NCI-H460 (cell line): ENCODE measurements at regions not wholly inside any gene's neighbourhood (a gene's known extent, or its start where the extent isn't known, plus 50 kb on each side); places are given as distances from the start of the nearest gene placed in this dataset.
"Not testable (repeated sequence)": the region's sequence is repeated elsewhere in the genome, so short reads cannot be mapped to it uniquely, and the experiment has no call there.

ENCODE experiments used
- DNase-seq: peaks from one replicate; pipeline ENCODE4 v3.0.0-alpha.2; 2016; ENCODE audit warnings: low read depth; ENCODE audit errors: extremely low read depth

DNA sequence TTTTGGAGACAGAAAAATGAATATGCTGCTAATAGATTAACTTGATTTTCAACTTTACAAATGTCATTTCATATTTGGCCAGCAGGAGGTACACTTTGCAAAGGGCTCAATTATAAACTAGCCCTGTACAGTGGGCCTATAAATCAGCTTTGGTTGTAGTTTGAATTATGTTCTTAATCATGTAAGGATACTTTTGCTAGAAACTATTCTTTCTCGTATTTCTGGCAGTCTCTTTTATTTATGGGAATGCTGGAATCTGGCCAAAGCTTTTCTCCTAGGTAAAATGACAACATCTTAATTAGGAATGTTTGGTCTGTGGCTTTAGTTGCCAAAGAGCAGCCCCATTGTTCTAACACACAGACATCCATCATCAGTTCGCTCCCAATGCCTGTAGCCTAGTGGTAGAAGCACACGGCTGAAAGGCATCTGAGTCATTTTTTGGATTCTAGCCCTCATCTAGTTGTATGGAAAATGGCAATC is 1322.3 kb upstream of the SEL1L start:
- no peak for DNase-seq

DNA sequence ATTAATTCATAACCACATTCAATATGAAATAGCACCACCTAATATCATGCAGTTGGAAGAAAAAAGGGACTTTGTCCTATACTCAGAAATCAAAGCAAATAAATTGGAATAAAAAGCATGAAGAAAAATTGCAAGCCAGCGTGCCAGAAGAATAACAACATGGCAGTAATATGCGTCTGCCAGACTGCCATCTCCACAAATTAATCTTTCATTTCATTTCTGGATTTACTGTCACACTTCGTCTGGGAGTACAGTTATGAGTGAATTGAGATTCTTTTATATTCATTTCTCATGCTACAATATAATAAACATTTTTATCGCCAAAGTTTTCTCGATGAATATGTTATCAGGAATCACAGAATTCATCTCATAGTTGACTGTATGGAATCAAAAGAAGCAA is 1327.7 kb upstream of the SEL1L start:
- no peak for DNase-seq

DNA sequence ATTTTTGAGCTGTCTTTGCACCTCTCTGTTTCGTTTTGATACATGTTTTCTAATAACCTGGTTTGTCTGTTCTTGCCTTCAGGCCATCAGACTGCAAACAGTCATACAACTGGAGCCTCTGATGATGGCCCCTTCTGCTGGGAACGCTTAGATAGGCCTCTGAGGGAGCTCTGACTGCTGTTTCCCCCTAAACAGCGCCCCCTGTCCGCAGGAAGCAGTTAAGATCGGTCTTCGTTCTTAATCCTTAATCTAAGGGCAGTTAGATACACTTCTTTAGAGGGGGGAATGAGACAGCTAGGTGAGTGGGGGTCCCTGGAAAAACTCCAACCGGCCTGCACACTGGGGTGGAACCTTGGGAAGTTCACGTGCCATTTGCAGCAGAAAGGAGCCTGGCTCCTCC is 1338.8 kb upstream of the SEL1L start:
- no peak for DNase-seq

DNA sequence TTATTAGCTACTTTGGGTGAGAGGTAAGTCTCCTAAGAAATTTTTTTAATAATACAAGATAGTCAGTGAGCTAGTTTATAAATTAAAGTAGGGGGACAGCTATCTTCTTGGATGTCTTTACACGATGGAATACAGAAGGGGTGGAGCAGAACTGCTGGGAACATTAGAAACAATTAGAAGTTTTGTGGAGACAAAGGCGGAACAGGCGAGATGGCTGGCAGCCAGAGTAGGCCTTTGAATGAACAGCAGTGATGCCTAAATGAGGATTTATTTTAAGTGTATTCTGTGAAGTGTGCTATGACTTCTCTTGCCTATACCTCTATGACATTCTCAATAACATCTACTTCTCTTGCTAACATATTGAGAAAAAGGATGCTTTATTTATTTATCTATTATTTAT is 1345.3 kb upstream of the SEL1L start:
- no peak for DNase-seq

DNA sequence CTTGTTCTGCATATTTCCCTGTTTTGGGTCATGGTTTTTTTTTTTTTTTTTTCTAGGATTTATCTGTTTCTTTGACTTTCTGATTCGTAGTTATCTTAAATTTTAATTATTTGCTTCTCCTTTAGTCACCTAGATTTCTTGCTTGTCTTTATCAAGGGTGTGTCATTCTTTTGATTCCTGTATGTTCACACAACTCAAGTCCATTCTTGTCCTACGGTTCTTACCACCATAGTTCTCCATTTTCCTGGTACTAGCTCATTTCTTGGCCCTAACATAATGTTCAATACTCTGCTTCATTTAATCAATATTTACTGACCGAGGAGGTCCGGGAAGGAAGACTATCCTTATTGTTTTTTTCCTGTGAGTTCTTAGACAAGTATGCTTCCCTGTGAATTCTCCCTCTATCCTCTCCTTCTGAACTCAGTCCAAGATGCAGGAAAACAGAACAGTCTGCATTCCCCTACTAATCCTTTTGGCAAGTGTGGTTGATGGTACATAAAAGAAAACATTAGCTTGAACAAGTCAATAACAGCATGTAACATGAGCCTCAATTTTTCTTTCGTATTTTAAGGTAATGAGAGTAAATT is 1346.4 kb upstream of the SEL1L start:
- DNase-seq = no peak

DNA sequence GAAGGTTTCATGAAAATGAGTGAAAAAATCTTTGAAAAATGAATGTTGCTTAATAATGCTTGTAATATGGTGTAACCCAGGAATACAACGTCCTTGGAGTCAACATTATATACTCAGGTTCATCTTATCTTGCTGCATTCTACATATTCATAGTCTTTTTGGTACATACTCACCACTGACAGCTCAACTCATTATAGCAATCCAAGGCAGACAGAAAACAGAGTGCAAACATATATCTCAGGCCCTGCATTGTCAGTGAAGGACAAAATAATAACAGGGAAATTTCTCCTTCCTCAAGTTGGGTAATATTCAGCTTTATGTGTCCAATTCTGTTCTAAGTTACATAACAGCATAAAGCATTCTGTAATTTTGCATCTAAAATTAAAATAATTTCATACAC is 1353.0 kb upstream of the SEL1L start:
- no peak for DNase-seq

DNA sequence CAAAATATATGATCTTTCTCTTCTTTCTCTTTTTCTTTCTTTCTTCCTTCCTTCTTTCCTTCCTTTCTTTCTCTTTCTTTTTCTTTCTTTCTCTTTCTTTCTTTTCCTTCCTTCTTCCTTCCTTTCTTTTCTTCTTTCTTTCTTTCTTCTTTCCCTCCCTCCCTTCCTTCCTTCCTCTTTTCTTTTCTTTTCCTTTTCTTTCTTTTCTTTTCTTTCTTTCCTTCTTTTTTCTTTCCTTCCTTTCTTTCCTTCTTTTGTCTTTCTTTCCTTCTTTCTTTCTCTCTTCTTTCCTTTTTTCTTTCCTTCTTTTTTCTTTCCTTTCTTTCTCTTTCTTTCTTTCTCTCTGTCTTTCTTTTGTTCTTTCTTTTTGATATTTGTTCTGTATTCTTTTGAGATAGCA is 1356.0 kb upstream of the SEL1L start:
- no peak for DNase-seq

DNA sequence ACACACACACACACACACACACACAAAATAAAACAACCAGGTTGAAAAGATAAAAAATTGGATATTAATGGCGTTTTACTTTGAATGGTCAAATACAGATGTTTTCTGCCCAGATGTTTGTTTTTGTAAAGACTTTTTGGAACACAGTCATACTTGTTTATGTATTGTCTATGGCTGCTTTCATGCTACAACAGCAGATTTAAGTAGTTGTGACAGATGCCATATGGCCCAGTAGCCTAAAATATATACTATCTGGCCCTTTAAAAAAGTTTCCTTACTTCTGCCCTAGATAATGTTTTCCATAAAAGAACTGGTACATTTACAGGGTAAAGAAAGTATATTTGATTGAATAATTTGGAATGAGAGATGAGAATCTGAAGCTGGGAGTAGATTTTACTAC is 1362.8 kb upstream of the SEL1L start:
- DNase-seq = no peak

DNA sequence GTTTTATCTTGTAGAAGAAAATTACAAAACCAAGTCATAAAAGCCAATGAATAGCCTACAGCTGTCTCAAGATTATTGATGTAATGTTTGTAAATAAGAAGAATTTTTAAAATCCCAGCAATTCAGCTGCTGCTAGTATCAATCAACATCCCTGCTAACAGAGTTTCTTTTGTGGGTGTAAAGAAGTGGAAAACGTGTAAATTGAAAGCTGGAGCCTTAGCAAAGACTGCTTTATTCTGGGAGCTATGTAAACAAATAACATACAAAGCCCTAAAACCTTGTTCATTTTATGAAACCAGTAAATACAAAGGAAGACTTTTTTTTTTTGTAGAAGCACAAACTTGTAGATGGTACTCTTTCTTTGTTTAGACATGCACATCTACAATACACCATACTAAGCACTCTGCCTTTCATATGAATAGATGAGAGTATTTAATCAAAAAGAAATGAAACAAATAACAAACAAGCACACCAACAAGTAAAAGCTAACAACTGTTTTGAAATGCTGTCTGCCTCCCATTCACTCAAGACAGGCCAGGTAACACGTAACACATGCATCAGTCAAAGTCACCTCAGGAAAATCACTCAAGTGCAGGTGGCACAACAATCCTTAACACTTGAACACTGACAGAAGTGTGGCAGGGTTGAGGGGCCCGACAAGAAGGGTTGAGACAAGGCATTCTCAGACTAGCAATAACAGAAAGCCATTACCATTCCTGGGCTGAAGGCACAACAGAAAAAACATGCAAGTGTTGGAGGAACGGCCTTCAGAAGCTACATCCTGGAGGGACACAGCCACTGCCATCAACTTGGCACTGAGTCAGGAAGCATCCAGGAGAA is 1364.0 kb upstream of the SEL1L start:
- DNase-seq = no peak

DNA sequence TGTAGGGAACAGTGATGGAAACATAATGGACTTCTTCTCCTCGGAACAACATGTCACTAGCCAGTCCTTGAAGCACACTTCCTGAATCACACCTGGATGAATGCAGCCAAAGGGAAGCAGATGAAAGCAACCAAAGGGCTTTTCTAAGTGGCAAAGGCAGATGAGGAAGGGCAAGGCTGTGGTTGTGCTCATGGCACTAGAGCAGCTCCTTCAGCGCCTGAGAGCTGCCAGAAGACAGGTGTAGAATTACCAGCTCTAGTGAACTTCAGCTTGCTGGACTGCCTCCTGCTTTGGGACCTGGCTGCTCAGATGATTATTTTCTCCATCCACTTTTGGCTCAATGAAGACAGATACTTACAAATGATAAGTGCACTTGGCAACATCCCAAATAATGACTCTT is 1372.1 kb upstream of the SEL1L start:
- no peak for DNase-seq

DNA sequence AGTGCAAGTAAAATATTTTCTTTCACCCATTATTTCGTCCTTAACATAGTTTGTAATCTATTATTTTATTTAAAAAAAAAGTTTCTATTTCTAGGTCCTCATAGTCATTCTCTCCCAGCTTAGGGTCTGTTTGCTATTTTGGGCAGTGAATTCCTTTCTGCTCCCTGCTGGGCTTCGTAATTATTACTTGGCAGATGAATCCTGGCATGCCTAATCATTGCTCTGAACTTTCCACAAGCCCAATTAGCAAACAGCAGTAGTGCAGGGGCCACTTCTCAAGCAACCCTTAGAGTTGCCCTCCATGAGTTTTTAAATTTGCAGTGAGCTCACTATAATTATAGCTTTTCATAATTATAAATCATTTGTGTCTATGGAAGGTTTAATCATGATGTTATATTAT is 1378.3 kb upstream of the SEL1L start:
- no peak for DNase-seq

DNA sequence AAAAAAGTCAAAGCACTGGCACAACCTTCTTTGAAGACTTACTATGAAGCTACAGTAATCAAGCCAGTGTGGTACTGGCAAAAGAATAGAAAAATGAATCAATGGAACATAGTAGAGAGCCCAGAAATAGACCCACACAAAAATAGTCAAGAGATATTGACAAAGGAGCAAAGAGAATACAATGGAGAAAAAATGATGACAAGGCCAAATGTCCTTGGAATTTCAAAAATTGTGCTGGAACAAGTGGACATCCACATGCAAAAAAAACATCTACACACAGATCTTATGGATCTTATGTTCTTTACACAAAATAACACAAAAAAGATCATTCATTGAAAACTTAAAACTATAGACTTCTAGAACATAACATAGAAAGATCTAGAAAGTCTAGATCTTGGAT is 1379.7 kb upstream of the SEL1L start:
- no peak for DNase-seq

DNA sequence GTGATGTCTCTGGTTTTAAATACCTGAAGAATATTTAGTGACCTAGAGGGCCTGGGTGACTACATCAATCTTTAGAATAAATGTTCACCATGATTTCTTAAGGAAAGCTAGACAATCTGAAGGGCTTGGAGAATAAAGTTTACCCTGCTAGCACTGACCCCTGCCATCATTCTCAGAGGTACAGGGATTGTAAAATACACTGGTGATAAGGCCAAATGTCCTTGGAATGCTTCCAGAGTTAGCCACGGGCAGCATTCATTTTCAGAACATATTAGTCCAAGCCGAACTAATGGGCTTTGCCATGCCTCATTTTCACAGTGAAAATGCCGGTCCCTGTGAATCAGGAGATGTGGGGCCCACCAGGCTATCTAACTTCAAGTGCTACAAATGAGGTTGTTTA is 1381.7 kb upstream of the SEL1L start:
- no peak for DNase-seq

DNA sequence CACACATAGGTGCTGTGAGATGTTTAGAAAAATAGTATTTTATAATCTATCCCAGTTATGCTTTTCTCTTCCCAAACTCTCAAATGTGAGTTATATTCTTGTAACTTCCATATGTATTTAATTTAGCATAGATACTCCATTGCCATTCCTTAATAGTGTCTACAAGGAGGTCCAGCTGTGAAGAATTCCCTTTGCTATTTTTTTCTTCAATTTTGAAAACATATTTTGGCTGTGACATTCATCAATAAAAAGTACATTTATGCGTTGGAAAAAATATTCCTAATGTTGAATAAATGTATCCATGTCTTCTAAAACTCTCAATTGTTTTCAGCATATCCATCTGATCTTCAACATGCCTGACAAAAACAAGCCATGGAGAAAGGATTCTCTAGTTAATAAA is 1402.0 kb upstream of the SEL1L start:
- no peak for DNase-seq

DNA sequence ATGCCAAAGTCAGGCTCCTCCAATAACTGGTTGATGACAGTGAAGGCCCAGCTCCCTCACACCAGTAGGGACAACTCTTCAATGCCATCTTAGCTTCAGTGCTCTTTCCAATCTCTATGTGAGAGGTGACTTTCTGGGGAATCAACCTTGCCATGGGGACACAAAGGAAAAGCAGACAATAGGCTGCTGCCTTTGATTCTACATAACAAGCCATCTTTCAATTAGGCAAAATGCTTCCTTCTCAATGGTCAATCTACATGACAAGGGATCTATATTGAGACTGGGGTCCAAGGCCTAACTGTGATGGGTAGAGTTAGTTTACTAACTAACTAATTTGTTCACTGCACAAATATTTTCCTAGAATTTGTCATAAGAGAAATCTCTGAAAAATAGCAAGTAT is 1417.5 kb upstream of the SEL1L start:
- DNase-seq = no peak

DNA sequence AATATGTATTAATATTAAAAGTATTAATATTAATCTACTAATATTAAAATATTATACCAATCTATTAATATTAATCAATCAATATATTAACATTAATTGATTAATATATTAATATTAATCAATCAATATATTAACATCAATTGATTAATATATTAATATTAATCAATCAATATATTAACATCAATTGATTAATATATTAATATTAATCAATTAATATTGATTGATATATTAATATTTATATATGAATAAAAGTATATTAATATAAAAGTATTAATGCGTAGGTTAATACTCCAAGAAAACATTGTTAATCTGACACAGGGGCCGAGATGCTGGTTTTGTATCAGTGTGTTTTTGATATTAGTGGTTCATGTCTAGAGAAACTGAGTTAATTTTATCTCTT is 1430.1 kb upstream of the SEL1L start:
- DNase-seq = no peak

DNA sequence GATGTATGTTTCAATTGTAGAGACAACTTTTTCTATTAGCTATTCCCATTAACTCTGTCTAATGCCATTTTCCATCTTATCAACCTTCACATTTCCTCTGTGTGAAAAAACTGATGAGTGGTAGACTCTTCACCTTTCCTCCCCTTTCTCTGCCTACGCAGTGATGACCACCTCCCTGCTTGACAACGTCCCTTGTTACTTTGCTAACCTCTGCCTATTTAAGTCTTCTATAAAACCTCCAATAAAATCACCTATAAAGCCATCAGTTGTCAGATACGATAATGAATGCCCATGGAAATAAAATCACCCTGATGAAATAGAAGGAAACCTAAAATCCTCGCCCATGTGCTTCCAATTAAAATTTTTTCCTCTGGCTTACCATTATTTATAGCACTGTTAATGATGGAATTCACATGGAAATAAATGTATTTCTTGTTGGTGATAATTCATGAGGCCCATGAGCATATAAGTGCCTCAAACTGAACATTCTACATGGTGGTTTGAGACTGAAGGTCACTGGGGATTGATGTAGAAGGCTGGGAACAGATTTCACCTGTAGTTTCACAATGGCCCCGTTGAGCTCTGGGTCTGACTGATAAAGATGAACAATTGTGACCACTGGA is 1454.0 kb upstream of the SEL1L start:
- no peak for DNase-seq

DNA sequence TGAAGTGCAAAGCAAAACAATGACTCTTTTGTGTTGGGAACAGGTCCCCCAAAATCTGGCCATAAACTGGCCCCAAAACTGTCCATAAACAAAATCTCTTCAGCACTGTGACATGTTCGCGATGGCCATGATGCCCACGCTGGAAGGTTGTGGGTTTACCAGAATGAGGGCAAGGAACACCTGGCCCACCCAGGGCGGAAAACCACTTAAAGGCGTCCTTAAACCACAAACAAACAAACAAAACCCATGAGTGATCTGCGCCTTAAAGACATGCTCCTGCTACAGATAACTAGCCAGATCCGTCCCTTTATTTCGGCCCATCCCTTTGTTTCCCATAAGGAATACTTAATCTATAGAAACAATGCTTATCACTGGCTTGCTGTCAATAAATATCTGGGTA is 1460.9 kb upstream of the SEL1L start:
- not testable (repeated sequence) for DNase-seq

DNA sequence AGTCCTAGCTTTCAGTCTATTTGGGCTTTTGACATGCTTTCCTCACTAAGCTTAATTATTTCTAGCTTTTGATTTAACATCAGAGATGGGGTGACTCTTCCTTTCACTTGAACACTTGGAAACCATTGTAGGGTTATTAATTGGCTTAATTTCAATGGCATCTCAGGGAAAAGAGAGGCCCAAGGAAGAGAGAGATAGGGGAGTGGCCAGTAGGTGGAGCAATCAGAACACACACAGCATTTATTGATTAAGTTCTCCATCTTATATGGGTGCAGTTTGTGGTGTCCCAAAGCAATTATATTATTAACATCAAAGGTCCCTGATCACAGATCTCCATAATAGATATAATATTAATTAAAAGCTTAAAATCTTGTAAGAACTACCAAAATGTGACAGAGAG is 1466.1 kb upstream of the SEL1L start:
- DNase-seq = no peak

DNA sequence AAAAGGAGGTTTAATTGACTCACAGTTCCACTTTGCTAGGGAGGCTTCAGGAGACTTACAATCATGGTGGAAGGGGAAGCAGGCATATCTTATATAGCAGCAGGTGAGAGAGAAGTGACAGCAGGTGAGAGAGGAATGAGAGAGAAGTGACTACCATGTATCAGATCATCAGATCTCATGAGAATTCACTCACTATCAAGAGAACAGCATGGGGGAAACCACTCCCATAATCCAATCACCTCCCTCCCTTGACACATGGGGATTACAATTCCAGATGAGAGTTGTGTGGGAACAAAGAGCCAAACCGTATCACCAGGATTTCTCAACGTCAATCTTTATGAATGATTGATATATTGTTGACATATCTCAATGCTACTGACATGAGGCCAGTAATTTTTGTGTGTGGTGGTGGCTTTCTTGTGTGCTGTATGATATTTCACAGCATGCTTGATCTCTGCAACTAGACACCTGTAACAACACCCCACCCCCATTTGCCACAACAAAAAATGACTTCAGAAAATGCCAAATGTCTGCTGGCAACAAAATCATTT is 1470.9 kb upstream of the SEL1L start:
- DNase-seq = no peak

DNA sequence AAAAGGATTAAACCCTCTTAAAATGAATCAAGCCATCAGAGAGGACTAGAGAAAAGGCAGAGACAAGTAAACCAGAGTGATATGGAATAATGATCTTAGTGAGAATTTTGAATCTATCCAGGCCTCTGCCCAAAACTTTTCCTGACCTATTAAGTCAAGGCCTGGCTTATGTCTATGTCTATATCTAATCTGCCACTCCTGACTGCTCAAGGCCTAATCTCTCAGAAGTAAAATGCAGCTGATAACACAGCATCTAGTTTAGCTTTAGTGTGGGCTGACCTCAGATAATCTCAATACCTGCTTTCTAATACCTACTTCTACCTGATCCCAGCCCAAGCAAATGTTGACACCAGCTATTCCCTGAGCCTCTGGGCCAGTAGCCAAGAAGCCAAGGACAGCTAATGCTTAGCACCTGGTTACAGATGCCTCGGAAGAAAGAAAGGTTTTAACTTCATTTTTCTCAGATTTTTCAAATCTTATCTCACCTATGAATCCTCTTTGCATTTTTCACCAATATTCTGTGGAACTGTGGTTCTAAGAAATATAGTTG is 1472.5 kb upstream of the SEL1L start:
- DNase-seq = no peak
